Stimulated activated CD8-positive, alpha-beta memory T cell treated with anti-CD3 and anti-CD28 coated beads, Interleukin-4, amount 100 ng/mL, for 48 hours (primary cell): ENCODE measurements at regions not wholly inside any gene's neighbourhood (a gene's known extent, or its start where the extent isn't known, plus 50 kb on each side); places are given as distances from the start of the nearest gene placed in this dataset.
"Not testable (repeated sequence)": the region's sequence is repeated elsewhere in the genome, so short reads cannot be mapped to it uniquely, and the experiment has no call there.

Experiments
- DNase-seq: peaks from one replicate; pipeline ENCODE4 v3.0.0-alpha.2; 2020

- no peak for DNase-seq
Observed at GRCh38 chr4:66094070-66094469, 423.8 kb upstream of the EPHA5 start.

GRCh38 chr4:66091786-66092185 lies 421.5 kb upstream of the EPHA5 start:
- no peak for DNase-seq

- no peak for DNase-seq
Observed at GRCh38 chr4:66073961-66074360, 403.7 kb upstream of the EPHA5 start.

- DNase-seq = no peak
Observed at GRCh38 chr4:66071911-66072310, 401.6 kb upstream of the EPHA5 start.

- no peak for DNase-seq
Observed at GRCh38 chr4:66062921-66063320, 392.6 kb upstream of the EPHA5 start.

- DNase-seq = no peak
Observed at GRCh38 chr4:66062044-66062443, 391.8 kb upstream of the EPHA5 start.

GRCh38 chr4:66059556-66059955 lies 389.3 kb upstream of the EPHA5 start:
- DNase-seq = no peak

GRCh38 chr4:66059136-66059535 lies 388.8 kb upstream of the EPHA5 start:
- DNase-seq = no peak

- DNase-seq = no peak
Observed at GRCh38 chr4:66055999-66056398, 385.7 kb upstream of the EPHA5 start.

GRCh38 chr4:66052426-66052825 lies 382.1 kb upstream of the EPHA5 start:
- no peak for DNase-seq

GRCh38 chr4:66048861-66049260 lies 378.6 kb upstream of the EPHA5 start:
- no peak for DNase-seq

GRCh38 chr4:66045913-66046312 lies 375.6 kb upstream of the EPHA5 start:
- DNase-seq = no peak

- DNase-seq = no peak
Observed at GRCh38 chr4:66035701-66036100, 365.4 kb upstream of the EPHA5 start.

- DNase-seq = no peak
Observed at GRCh38 chr4:66034671-66035070, 364.4 kb upstream of the EPHA5 start.

GRCh38 chr4:66034262-66034661 lies 364.0 kb upstream of the EPHA5 start:
- DNase-seq = no peak

- no peak for DNase-seq
Observed at GRCh38 chr4:66032571-66032970, 362.3 kb upstream of the EPHA5 start.

- DNase-seq = no peak
Observed at GRCh38 chr4:66028668-66029067, 358.4 kb upstream of the EPHA5 start.

- DNase-seq = no peak
Observed at GRCh38 chr4:66023061-66023460, 352.8 kb upstream of the EPHA5 start.

GRCh38 chr4:66017671-66018070 lies 347.4 kb upstream of the EPHA5 start:
- no peak for DNase-seq

GRCh38 chr4:66016240-66016639 lies 346.0 kb upstream of the EPHA5 start:
- DNase-seq = no peak

GRCh38 chr4:66014146-66014765 lies 344.0 kb upstream of the EPHA5 start:
- no peak for DNase-seq

GRCh38 chr4:66000510-66001117 lies 330.3 kb upstream of the EPHA5 start:
- DNase-seq = no peak

- no peak for DNase-seq
Observed at GRCh38 chr4:65999518-65999871, 329.2 kb upstream of the EPHA5 start.

GRCh38 chr4:65998807-65999517 lies 328.7 kb upstream of the EPHA5 start:
- not testable (repeated sequence) for DNase-seq

- no peak for DNase-seq
Observed at GRCh38 chr4:65983061-65983460, 312.8 kb upstream of the EPHA5 start.
